GM19035 (cell line): ENCODE measurements at regions not wholly inside any gene's neighbourhood (a gene's known extent, or its start where the extent isn't known, plus 50 kb on each side); places are given as distances from the start of the nearest gene placed in this dataset.
A peak's percentile ranks its signal among the peaks of the same experiment; 100 is the strongest.

Source experiments
- ATAC-seq: cut with Tn5 transposase; IDR thresholded peaks from one replicate; pipeline ENCODE4 v1.9.1; 2021; ENCODE audit not compliant: unreplicated experiment

DNA sequence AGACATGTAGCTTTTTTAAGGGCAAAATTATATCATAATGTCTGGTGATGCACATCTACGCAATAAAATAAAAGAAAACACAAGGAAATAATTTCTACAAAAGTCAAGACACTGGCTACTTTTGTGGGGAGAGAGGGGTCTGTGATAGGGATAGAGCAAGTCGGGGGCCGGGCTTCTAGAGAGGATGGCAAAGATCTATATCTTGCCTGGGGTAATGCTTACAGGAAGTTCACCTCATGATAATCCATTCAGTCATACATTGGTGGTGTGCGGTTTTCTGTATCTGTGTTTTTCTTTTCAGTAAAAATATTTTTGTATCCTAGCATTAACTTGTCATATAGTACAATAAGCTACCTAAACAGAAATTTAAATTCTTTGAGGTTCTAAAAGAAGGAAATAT, 178.8 kb downstream of the ARRDC4 start:
- ATAC-seq, result no peak

DNA sequence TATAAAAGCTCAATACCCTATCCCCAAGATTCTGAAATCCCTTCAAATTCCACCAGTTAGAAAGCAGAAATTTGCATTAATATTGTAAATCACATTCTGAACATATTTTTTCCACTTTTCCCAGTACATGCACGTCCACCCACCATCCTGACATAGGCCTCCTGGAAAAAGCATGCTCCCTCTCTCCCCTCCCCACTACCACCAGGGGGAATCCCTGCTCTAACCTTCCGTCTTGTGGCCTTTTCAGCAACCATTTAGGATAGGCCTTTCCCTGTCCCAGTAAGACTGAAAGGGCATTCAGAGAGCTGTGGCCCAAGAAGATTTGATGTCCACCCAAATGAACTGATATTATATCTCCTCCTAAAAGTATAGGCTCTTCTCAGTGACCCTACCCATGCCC, 182.1 kb downstream of the ARRDC4 start:
- ATAC-seq, result no peak

DNA sequence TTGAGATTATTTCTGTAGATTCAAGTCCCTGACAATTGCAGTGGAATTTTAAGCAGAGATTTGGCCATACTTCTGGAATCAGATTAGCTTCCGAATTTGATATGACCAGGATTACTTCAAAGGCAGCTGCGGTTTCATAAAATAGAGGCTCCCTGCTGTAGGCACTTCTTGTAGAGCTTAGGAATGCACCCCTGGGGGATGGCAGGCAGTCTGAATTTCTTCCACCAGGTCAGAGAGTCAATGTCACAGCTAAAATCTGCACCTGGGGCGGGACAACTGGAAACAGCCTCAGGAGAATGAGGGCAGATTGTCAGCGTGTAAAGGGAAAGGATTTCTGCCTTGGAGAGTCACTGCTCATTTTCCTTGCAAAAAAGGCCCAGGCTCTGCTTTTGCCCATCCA, 182.6 kb downstream of the ARRDC4 start:
- no peak for ATAC-seq

- ATAC-seq, result no peak
Observed at GRCh38 chr15:98144388-98144787, 183.9 kb downstream of the ARRDC4 start.

GRCh38 chr15:98146031-98146820, 185.7 kb downstream of the ARRDC4 start:
- no peak for ATAC-seq

DNA sequence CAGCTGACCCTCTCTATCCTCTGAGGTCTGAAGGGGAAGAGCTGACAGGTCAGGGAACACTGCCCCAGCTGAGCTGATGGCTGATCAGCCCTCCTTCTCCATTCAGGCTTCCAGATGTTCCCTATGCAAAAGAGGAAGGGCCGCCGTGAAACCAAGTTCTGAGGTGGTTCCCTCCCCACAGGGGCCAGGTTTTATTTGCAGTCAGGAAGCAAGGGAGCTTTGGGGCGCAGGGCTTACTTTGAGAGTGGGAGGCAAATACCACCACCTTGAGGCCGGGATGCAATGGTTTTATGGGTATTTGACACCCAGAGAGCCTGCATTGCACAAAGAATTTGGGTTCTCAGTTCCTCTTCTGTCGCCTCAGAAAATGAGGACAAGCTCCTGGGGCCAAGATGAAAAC, 186.9 kb downstream of the ARRDC4 start:
- ATAC-seq, result no peak

DNA sequence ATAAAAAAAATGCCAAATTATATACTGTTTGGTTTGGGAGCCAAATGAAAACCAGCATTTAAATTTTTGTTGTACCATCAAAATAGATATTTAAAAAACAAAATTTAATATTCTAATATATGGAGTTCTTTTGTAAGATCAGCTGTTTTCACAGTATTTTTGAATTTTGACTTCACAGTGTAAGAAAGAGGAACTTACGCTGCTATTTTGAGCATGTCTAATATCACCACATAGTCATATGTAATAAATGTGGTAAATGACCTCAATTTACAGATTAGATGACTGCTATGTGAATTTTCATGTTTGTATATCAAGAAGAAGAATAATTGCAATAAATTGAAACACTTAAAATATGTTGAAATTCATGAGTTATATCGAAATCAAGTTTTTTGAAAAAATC, 189.6 kb downstream of the ARRDC4 start:
- no peak for ATAC-seq

DNA sequence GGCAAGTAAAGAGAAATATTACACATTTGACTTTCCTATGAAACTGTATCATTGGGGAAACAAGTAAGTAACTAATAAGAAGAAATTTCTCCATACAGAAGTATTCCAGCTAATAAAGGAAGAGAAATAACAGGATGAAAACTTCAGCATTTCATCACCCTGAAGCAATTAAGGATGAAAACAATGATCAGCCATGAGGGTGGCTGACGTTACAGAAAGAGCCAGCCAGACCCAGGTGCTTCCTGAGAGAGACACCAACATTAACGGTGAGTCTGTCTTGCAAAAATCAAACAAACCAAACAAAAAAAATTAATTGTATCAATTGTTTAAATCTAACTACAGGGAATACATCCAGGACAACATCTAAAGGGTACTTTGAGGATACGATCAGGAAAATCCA, 190.0 kb downstream of the ARRDC4 start:
- ATAC-seq, result no peak

DNA sequence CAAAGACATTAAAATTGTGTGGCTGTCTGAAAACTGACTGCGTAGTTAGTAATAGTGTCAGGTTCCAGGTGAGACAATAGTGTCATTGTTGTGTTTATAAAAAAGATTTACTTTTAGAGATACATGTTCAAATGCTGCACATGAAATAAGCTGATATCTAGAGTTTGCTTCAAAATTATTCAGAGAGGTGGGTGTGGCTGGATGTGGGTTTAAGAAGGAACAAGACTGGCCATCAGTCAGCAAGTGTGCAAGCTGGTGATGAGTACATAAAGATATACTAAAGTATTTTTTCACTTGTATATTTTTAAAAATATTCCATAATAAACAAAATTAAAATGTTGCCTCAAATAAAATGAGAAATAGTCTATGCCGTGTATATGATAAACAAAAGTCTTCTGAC, 190.6 kb downstream of the ARRDC4 start:
- no peak for ATAC-seq

DNA sequence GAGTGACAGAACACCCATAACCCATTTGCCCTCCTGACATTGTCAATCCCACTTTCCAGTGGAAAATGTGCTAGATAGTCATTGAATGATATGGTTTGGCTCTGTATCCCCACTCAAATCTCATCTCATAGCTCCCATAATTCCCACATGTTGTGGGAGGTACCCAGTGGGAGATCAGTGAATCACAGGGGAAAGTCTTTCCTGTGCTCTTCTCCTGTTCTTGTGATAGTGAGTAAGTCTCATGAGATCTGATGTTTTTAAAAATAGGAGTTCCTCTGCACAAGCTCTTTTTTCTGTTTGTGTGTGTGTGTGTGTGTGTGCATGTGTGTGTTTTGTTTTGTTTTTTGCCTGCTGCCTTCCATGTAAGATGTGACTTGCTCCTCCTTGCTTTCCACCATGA, 191.7 kb downstream of the ARRDC4 start:
- no peak for ATAC-seq

- ATAC-seq, result no peak
Observed at GRCh38 chr15:98154863-98155262, 194.4 kb downstream of the ARRDC4 start.

DNA sequence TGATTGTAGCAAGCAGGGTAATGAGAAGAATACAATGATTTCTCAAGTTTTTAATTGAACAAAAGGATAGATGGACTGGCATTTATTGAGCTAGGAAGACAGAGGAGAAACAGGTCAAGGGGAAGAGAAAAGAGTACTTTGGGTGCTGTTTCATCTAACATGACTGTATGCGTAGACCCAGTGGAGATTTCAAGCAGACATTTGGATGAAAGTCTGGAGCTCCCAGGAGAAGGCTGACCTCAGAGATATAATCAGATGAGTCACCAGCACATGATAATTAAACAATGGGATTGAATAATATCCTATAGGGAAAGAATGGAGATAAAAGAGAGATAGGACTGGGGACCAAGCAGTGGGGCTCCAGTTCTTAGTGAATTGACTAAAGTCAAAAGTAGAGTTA, 194.9 kb downstream of the ARRDC4 start:
- ATAC-seq, result no peak

DNA sequence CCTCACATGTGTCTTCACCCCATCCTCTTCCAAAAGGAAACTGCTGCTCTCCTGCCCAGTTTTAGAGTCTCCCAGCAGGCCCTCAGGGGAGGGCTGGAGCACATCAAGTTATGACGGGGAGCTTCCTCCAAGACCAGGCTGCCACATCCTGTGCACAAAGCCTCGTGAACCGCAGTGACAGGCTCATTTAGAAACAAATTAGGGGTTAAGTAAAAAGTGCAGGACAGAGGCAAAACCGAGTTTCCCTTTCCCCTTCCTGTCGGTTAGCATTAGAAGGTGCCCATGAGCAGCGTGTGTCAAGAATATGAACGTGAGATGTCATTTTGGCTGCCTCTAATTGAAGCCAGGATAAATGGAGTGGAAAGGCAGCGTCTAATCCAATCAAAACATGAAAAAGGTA, 199.7 kb downstream of the ARRDC4 start:
- ATAC-seq, result peak; percentile 79

DNA sequence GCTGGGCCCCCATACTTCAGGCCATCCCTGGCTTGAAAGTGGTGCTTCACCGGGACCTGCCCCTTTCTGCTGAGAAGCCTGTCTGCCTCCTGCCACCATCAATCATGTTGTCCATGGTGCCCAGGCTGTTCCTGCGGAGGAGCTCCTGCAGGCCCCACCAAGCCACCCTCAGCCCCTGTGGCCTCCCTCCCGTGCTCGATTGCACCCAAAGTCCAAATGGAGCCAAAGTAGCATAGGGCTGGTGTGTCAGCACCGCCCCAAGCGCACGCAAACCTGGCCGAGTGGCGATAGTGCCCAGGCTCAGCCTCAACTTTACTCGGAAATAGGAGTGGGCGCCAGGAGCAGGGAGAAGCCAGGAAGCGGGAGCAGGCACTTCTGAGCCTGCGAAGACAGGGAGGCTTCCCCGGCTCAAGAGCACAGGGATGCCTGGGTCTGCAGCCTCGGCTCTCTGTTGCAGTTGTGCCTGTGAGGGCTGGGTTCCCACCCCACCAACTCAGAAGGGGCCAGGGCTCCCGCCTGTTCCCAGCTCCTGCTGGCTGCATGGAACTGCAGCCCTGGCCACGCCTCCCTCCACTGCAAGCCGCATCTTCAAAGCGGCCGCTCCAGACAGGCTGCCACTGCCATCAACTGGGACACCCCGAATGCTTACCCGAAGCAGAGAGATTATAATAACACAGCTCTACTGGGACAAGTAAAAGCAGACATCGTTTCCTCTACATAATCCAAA, 203.0 kb downstream of the ARRDC4 start:
- no peak for ATAC-seq

- no peak for ATAC-seq
Observed at GRCh38 chr15:98164571-98164970, 204.1 kb downstream of the ARRDC4 start.

- ATAC-seq, result no peak
Observed at GRCh38 chr15:98164986-98165385, 204.5 kb downstream of the ARRDC4 start.

DNA sequence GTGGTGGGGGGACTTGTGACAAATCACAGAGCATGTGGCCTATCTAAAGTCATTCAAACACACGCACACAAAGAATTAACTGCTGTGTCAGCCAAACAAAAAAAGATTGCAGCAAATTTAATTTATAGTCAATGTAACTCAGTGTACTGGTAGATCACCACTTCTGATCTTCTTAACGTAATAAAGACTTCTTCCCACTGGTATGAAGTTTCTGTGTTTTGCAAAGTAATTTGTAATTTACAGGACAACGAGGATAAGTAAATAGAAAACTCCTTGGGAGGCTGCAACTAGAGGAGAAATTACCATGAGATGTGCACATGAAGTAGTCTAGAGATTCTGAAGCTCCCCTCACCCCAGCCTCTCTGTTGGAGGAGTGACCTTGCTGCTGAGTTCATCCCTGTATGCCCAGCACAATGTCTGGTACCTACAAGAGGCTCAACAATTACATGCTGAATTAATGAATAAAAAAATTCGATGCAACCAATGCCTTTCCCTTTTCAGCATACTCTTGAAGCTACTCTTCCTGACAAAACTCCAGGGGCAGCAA, 207.3 kb downstream of the ARRDC4 start:
- no peak for ATAC-seq

GRCh38 chr15:98169551-98169950, 209.0 kb downstream of the ARRDC4 start:
- ATAC-seq, result no peak

DNA sequence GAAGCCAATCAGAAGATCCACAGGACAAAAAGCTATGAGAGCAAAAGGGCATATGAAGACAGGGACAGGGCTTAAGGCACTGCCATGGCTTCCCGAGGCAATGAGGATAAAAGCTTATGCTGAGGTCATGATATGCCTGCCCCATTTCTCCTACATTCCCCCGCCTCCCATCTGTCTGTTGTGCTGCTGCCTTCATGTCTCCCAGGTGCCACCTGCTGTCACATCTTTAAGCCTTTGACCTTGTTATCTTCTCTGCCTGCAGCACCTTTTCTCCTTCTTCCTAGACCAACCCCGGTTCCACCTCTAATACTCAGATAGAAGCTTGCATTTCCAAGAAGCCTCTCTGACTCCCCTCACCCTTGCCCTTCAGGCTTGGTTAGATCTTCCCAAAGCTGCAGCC, 213.8 kb downstream of the ARRDC4 start:
- no peak for ATAC-seq

DNA sequence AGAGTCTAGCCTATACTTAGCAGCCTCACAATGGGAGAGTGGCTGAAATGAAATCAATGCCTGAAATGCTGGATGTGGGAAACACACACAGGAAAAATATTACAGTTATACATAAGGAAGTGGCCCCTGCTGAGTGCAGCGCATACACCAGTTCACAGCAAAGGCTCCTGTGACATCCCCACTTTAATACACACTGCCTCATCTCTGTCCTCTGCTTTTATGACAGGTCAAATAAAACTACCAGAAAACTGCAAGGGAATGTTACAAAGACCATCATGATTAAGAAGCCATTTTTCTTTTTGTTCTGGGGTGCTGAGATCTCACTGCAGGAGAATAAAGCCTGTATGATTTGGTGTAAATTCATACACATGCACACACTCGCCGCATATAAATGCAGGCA, 214.3 kb downstream of the ARRDC4 start:
- no peak for ATAC-seq

GRCh38 chr15:98177966-98178592, 217.6 kb downstream of the ARRDC4 start:
- peak; percentile 74 for ATAC-seq

- ATAC-seq, result no peak
Observed at GRCh38 chr15:98178861-98179260, 218.4 kb downstream of the ARRDC4 start.
